CD4-positive, alpha-beta T cell treated with Interleukin-17A for 4 hours (primary cell): ENCODE measurements at regions not wholly inside any gene's neighbourhood (a gene's known extent, or its start where the extent isn't known, plus 50 kb on each side); places are given as distances from the start of the nearest gene placed in this dataset.
"Not testable (repeated sequence)": the region's sequence is repeated elsewhere in the genome, so short reads cannot be mapped to it uniquely, and the experiment has no call there.

Experiments
- DNase-seq: peaks from one replicate; pipeline ENCODE4 v3.0.0-alpha.2; 2020; ENCODE audit warnings: mixed read lengths

DNA sequence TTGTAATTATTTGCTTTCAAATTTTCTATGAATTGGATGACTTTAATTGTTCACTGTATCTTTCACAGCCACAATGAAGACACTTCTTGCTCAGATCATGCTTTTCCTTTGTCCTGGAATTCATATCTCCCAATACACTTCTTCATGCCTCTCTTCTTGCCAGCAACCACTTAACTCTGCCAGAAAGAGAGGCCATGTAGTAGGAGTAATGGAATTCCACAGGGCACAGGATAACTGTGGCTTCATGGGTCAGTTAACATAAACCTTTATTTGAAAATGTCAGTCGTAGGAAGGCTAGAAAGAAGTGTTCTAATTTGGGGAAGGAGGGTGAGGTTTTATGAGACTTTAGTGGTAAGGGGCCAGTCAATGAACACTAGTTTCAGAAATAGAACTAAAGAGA lies 190.3 kb downstream of the TMEM167A start:
- DNase-seq: no peak

- DNase-seq: no peak
These were observed 191.4 kb downstream of the TMEM167A start for GRCh38 chr5:82885627-82886389.

- DNase-seq: no peak
These were observed 192.2 kb downstream of the TMEM167A start for GRCh38 chr5:82884821-82885471.

GRCh38 chr5:82882316-82882715 lies 194.9 kb downstream of the TMEM167A start:
- no peak for DNase-seq

GRCh38 chr5:82881571-82882174 lies 195.5 kb downstream of the TMEM167A start:
- no peak for DNase-seq

DNA sequence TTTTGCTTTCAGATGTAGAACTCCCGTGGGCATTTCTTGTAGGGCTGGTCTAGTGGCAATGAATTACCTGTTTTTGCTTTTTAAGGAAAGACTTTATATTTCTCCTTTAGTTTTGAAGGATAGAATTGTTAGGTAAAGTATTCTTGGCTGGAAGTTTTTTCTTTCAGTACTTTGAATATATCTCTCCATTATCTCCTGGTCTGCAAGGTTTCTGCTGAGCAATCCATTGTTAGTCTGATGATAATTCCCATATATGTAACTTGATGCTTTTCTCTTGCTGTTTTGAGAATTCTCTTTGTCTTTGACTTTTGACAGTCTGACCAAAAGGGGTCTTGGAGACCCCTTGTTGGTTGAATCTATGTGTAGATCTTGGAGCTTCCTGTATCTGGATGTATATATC lies 198.1 kb downstream of the TMEM167A start:
- no peak for DNase-seq

DNA sequence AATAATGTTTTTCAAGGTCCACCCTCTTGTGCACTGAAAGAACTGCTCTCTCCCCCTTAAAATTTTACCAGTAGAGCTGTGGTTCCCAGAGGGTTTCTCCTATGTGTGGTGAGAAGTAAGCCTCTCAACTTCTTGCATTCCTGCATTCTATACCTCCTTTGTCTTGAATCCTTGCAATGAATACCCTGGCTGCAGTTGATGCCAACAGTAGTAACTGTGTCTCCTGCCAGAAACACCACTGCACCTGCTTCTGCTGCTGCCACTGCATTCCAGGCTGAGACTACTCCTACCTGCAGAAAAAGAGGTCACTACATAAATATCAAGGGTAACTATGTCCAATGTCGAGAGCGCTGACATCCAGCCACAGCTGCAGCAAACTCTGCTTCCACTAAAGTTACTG lies 203.7 kb downstream of the TMEM167A start:
- no peak for DNase-seq

DNA sequence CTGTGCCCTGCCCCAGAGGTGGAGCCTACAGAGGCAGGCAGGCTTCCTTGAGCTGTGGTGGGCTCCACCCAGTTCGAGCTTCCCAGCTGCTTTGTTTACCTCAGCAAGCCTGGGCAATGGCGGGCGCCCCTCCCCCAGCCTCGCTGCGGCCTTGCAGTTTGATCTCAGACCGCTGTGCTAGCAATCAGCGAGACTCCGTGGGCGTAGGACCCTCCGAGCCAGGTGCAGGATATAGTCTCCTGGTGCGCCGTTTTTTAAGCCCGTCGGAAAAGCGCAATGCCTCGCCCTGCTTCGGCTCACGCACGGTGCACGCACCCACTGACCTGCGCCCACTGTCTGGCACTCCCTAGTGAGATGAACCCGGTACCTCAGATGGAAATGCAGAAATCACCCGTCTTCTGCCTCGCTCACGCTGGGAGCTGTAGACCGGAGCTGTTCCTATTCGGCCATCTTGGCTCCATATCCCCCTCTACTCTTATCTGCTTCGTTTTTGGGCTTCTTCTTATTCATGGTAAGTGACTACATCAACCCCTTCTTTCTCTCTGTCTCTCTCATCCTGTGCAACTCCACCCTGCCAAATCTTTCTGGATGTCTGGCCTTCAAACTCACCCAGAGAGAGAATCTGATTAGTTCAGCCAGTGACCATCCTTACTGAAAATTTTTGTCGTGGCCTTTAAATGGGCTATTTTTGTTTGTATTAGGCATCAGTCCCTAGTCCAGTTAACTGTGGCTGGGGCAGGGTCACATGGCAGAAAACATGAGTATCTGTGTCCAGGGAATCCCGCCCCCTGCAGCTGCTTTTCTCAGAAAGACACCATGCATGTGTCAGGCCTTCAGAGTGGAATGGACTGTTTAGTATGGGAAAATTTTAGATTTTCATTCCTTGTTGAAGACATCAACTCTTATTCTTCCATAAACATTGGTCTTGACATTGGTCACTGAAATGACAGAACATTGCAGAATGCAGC lies 204.6 kb downstream of the TMEM167A start:
- DNase-seq: not testable (repeated sequence)

- DNase-seq: no peak
These were observed 211.6 kb downstream of the TMEM167A start for GRCh38 chr5:82865625-82866024.

DNA sequence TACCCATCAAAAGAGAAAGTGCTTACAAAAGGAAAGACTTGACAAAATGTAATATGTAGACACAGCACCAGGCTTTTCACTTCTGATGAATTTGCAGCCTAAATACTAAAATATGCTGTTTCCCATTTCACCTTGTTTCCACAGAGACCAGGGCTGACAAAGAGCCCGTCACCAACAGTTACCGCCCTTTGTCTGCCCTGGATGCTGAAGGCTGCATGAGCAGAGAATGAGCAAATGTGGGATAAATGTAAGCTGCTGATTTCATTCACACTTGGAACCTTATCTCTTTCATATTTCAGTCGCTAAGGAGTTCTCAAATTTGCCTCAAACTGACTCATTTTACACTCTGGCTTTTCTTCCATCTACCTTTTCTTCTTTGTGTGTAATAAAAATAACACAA lies 213.9 kb downstream of the TMEM167A start:
- DNase-seq: no peak

GRCh38 chr5:82862711-82863110 lies 214.5 kb downstream of the TMEM167A start:
- DNase-seq: no peak

DNA sequence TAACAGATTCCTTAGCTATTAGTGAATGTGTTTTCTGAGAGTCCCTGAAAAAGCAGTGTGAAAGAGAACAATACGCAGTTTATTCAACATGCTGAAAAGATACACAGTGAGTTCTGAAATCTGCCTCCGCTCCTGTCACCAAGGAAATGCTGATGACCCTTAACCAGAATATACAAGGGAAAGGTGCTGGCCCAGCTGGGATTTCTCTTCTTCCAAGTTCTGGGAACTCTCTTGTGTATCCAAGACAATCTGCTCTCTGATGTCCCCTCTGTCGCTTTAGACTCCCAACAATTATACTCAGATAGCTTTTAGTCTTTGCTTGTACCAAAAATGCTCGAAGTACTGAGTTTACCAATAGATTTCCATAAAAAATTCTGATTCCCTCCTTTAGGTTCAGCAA lies 214.9 kb downstream of the TMEM167A start:
- DNase-seq: no peak

DNA sequence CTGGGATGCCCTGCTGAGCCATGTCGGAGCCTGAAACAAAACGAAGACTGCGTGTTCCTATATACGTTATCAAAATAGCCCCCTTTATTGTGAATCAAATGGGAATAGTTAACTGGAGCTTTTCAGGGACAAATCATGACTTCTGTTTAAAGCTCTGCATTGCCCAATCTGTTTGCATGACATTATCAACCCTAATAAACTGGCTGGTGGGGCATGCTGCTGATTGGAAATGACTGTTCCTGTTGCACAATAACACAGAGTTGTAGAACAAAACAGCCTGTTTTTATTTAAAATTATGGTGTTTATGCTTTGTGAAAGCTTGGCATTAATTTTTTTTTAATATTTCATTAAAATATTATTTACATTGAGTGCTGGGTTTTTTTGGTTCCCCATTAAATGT lies 215.5 kb downstream of the TMEM167A start:
- no peak for DNase-seq

GRCh38 chr5:82859451-82860140 lies 217.6 kb downstream of the TMEM167A start:
- DNase-seq: no peak

DNA sequence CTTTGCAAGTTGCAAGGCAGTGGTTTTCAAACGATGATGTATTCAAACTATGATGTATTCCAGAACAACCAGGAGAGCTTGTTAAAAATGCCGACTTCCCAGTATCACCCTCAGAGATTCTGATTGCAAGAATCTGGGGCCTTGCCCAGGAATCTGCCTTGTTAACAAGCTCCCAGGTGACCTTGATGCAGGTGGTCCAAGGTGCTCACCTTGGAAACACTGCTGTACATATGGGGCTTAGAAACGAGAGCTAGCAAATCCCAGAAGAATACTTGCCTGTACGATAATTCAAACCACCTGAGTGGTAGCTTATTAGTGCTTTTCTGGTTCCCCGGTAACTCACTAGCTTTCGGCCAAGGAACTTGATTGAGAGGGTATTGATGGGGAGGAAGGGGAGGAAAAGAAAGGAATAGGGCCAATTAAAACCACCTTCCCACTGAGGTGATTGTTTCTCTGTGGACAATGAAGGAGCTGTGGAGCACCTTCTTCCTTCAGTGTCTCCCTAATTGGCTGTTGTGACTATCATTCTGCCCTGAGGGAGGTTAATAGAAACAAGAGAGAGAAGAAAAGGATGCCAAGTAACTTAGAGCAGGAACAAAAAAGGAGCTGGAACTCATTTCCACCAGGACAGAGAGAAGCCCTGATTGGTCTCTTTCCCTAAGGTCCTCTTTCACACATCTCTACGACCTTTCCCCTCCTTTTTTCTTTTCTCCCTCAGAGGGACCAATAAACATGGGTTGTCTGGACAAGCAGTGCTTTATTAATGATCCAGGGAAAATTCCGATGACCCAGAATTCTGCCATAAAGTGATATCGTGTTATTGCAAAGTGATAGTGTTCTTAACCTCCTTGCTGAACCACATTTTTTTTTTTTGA lies 218.8 kb downstream of the TMEM167A start:
- no peak for DNase-seq

DNA sequence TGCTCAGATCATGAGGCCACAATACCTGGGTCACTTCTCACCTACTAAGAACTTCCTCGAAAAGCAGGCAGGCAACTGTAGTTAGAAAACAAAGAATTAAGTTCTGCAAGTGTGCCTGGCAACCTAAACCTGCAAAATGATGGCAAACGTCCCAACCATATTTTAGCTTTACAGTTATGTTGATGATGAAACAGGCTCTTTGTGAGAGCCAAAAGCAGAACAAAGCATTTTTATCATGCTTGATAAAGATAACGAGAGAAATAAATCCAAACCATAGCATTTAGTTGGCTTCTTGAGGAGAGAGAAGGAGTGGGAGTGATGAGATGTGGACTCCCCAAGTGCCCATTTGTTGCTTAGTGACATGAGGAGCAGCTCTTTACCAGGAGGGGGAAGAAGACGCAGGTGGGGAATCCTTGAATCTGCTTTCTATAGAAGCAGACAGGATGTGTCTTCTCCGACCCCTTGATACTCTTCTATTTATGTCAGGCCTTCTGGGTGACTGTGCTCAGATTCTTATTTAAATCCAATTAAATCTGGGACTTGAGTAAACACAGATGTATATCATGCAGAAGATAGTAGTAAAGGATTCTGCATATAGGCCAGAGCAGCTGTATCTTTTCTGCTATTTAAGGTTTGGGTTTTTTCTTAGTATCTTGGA lies 221.2 kb downstream of the TMEM167A start:
- no peak for DNase-seq

- no peak for DNase-seq
These were observed 222.2 kb downstream of the TMEM167A start for GRCh38 chr5:82854956-82855355.

- no peak for DNase-seq
These were observed 225.7 kb downstream of the TMEM167A start for GRCh38 chr5:82851471-82851870.

DNA sequence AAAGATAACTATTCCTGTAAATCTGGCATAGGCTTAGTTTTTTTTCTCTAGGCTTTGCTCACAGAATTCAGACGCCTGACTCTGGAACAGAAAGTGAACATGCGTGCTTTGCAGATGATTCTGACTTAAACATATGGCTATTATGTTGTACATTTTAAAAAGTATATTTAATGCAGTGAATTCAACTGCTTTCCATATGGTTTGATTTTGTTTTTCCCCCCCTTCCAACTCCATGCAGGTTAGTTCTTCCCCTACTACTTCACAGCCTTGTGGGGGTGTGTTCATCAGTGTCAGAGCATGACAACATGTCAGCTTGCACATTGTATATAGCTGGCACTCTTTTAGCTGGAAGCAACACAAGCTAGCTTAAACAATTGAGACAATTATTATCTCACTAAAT lies 226.8 kb downstream of the TMEM167A start:
- no peak for DNase-seq

DNA sequence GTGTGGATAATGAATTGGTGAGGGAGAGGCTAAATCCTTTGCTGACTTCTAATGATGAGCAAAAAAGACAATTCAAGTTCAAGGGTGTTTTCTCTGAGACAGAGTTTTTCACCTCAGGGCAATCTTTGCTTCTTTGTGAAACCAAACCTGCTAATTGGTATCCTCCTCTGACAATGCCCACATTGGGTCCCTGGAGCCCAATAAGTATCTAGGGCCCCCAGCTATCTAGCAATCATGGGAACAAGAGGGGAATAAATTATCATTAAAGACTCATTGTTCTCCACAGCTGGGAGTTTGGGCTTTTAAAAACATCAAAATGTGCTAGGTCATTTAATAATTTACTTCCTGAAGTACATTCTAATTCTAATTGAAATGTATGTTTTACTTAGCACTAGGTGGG lies 227.3 kb downstream of the TMEM167A start:
- DNase-seq: no peak

GRCh38 chr5:82847562-82847961 lies 229.6 kb downstream of the TMEM167A start:
- DNase-seq: no peak
